HEK293 (cell line): ENCODE measurements at regions not wholly inside any gene's neighbourhood (a gene's known extent, or its start where the extent isn't known, plus 50 kb on each side); places are given as distances from the start of the nearest gene placed in this dataset.
"Not testable (repeated sequence)": the region's sequence is repeated elsewhere in the genome, so short reads cannot be mapped to it uniquely, and the experiment has no call there.

Experiments used
- CTCF ChIA-PET: fragments of 350-600 bp; formaldehyde crosslinking; extraction: SDS; loops from one replicate; lab custom pipeline; 2021; ENCODE audit warnings: antibody characterized with exemption; lab: Yijun Ruan, JAX
- POLR2A ChIA-PET: fragments of 300-600 bp; formaldehyde crosslinking; extraction: SDS; loops from one replicate; lab custom pipeline; 2020; ENCODE audit warnings: antibody characterized with exemption, inconsistent platforms; lab: Yijun Ruan, JAX
- H3K27ac ChIP-seq: fragments of 200-500 bp; sonication (Bioruptor generic); 2 replicates; pipeline ENCODE4 v1.5.1; 2014; ENCODE audit warnings: low read depth, low read length, control low read depth, inconsistent platforms; ENCODE audit errors: extremely low read depth
- H3K36me3 ChIP-seq, 2 experiments: fragments of 200-500 bp in 1 of 2; sonication (Bioruptor generic) in 1 of 2; 1 replicate in 1 of 2; 2 replicates in 1 of 2; pipeline ENCODE4 v1.5.1; 2014 to 2017; ENCODE audit warnings: inconsistent platforms in 2 of 2, low read length in 2 of 2; ENCODE audit not compliant: control insufficient read depth in 2 of 2, insufficient read depth in 1 of 2
- H3K4me1 ChIP-seq: fragments of 200-500 bp; sonication (Bioruptor generic); 2 replicates; pipeline ENCODE4 v1.5.1; 2014; ENCODE audit warnings: mild to moderate bottlenecking, low read length, inconsistent platforms; ENCODE audit not compliant: control insufficient read depth, insufficient read depth
- H3K4me3 ChIP-seq: 2 replicates; pipeline ENCODE4 v1.5.1; 2011; ENCODE audit warnings: low read depth, mild to moderate bottlenecking, control low read depth, low read length, moderate library complexity
- H3K9me3 ChIP-seq: fragments of 200-500 bp; sonication (Bioruptor generic); 2 replicates; pipeline ENCODE4 v1.5.1; 2014; ENCODE audit warnings: low read depth, low read length, inconsistent platforms; ENCODE audit not compliant: control insufficient read depth, insufficient read depth
- BCL6B ChIP-seq: fragments of 450-650 bp; formaldehyde crosslinking; IDR thresholded peaks from 2 replicates; pipeline ENCODE4 v1.5.1; 2017; ENCODE audit warnings: missing biosample characterization, missing genetic modification characterization
- GFI1B ChIP-seq: fragments of 450-650 bp; formaldehyde crosslinking; IDR thresholded peaks from 2 replicates; pipeline ENCODE4 v1.5.1; 2016; ENCODE audit warnings: missing biosample characterization, missing genetic modification characterization
- KLF1 ChIP-seq: fragments of 450-650 bp; formaldehyde crosslinking; IDR thresholded peaks from 2 replicates; pipeline ENCODE4 v1.5.1; 2016; ENCODE audit warnings: missing biosample characterization, missing genetic modification characterization
- SETDB1 ChIP-seq: IDR thresholded peaks from one replicate; pipeline ENCODE4 v1.6.1; 2017; ENCODE audit warnings: mild to moderate bottlenecking, low read length, moderate library complexity, mixed read lengths; ENCODE audit not compliant: insufficient read length
- TCF7L2 ChIP-seq: IDR thresholded peaks from 2 replicates; pipeline ENCODE4 v1.6.1; 2011; ENCODE audit warnings: low read depth, mild to moderate bottlenecking, inconsistent platforms, low read length, moderate library complexity, borderline replicate concordance
- TRIM28 ChIP-seq: IDR thresholded peaks from 2 replicates; pipeline ENCODE4 v1.6.1; 2011; ENCODE audit warnings: low read length, control low read depth, borderline replicate concordance
- ZFP37 ChIP-seq: fragments of 450-650 bp; formaldehyde crosslinking; IDR thresholded peaks from 2 replicates; pipeline ENCODE4 v1.5.1; 2016; ENCODE audit warnings: missing biosample characterization, missing genetic modification characterization
- ZNF140 ChIP-seq: fragments of 450-650 bp; formaldehyde crosslinking; IDR thresholded peaks from 2 replicates; pipeline ENCODE4 v1.5.1; 2016; ENCODE audit warnings: missing biosample characterization, missing genetic modification characterization
- ZNF169 ChIP-seq: fragments of 450-650 bp; formaldehyde crosslinking; IDR thresholded peaks from 2 replicates; pipeline ENCODE4 v1.5.1; 2016; ENCODE audit warnings: missing biosample characterization, missing genetic modification characterization
- ZNF211 ChIP-seq: fragments of 450-650 bp; formaldehyde crosslinking; IDR thresholded peaks from 2 replicates; pipeline ENCODE4 v1.5.1; 2016; ENCODE audit warnings: low read depth, missing biosample characterization, missing genetic modification characterization
- ZNF239 ChIP-seq: fragments of 450-650 bp; formaldehyde crosslinking; IDR thresholded peaks from 2 replicates; pipeline ENCODE4 v1.5.1; 2016; ENCODE audit warnings: missing biosample characterization, missing genetic modification characterization
- ZNF544 ChIP-seq: fragments of 450-650 bp; formaldehyde crosslinking; IDR thresholded peaks from 2 replicates; pipeline ENCODE4 v1.5.0; 2017; ENCODE audit warnings: missing biosample characterization, missing genetic modification characterization
- ZNF585B ChIP-seq: fragments of 450-650 bp; formaldehyde crosslinking; IDR thresholded peaks from 2 replicates; pipeline ENCODE4 v1.5.1; 2016; ENCODE audit warnings: missing biosample characterization, missing genetic modification characterization
- ZNF645 ChIP-seq: fragments of 450-650 bp; formaldehyde crosslinking; IDR thresholded peaks from 2 replicates; pipeline ENCODE4; 2016; ENCODE audit warnings: missing biosample characterization, missing genetic modification characterization
- ZNF670 ChIP-seq: fragments of 450-650 bp; formaldehyde crosslinking; IDR thresholded peaks from 2 replicates; pipeline ENCODE4 v1.5.1; 2016; ENCODE audit warnings: missing biosample characterization, missing genetic modification characterization, low read depth
- ZNF701 ChIP-seq: fragments of 450-650 bp; formaldehyde crosslinking; IDR thresholded peaks from 2 replicates; pipeline ENCODE4 v1.5.1; 2016; ENCODE audit warnings: missing biosample characterization, missing genetic modification characterization
- ZNF707 ChIP-seq: fragments of 450-650 bp; formaldehyde crosslinking; IDR thresholded peaks from 2 replicates; pipeline ENCODE4 v1.5.1; 2016; ENCODE audit warnings: missing biosample characterization, missing genetic modification characterization
- ZNF837 ChIP-seq: fragments of 450-650 bp; formaldehyde crosslinking; IDR thresholded peaks from 2 replicates; pipeline ENCODE4 v1.5.1; 2016; ENCODE audit warnings: missing biosample characterization, missing genetic modification characterization
- TF ChIP-seq, protein P1 (sequence below): fragments of 450-650 bp; formaldehyde crosslinking; IDR thresholded peaks from 2 replicates; pipeline ENCODE4 v1.5.1; 2017; ENCODE audit warnings: missing biosample characterization, missing genetic modification characterization
- TF ChIP-seq, protein P2 (sequence below): fragments of 450-650 bp; formaldehyde crosslinking; IDR thresholded peaks from 2 replicates; pipeline ENCODE4 v1.5.1; 2016; ENCODE audit warnings: missing biosample characterization, missing genetic modification characterization

GRCh38 chr6:112608925-112609324 is 261.8 kb downstream of the RFPL4B start:
- H3K4me1 ChIP-seq, CTCF ChIA-PET, H3K9me3 ChIP-seq, POLR2A ChIA-PET, H3K27ac ChIP-seq, H3K4me3 ChIP-seq, H3K36me3 ChIP-seq: not testable (repeated sequence)
- TF ChIP-seq SETDB1 (peak; percentile 85), ZNF585B (tag by site-specific recombination) (peak; percentile 97), TRIM28 (peak; percentile 90; the same call in 1 of the 2 replicates)

DNA sequence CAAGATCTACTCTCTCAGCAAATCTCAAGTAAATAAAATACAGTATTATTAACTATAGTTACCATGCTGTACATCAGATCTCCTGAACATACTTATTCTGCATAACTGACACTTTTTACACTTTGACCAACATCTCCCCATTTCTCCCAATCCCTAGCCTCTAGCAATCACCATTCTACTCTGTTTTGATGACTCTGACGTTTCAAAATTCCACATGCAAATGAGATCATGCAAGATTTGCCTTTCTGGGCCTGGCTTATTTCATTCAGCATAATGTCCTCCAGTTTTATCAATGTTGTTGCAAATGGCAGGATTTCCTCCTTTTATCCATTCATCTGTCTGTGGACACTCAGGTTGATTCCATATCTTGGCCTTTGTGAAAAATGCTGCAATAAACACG is 266.3 kb downstream of the RFPL4B start:
- Histone ChIP-seq H3K4me1 (no peaks in the 10 kb centered on the region), H3K36me3 (no peaks in the 10 kb centered on the region), H3K4me3 (no peak overlapping the region), H3K27ac (no peak overlapping the region), H3K9me3 (no peaks in the 10 kb centered on the region)
- CTCF ChIA-PET, result no interaction called here
- TF ChIP-seq ZNF645, result no peak
- no peak for TF ChIP-seq ZNF140 (tag by site-specific recombination)
- TF ChIP-seq KLF1 (tag by site-specific recombination), result no peak
- no peak for TF ChIP-seq ZNF837 (tag by site-specific recombination)
- no peak for TF ChIP-seq ZNF707 (tag by site-specific recombination)
- TF ChIP-seq ZFP37, result no peak
- no peak for TF ChIP-seq ZNF701 (tag by site-specific recombination)
- TF ChIP-seq, protein P1, sequence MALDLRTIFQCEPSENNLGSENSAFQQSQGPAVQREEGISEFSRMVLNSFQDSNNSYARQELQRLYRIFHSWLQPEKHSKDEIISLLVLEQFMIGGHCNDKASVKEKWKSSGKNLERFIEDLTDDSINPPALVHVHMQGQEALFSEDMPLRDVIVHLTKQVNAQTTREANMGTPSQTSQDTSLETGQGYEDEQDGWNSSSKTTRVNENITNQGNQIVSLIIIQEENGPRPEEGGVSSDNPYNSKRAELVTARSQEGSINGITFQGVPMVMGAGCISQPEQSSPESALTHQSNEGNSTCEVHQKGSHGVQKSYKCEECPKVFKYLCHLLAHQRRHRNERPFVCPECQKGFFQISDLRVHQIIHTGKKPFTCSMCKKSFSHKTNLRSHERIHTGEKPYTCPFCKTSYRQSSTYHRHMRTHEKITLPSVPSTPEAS, result no peak
- TF ChIP-seq ZNF239, result no peak
- no peak for TF ChIP-seq ZNF169 (tag by site-specific recombination)
- TF ChIP-seq ZNF544 (tag by site-specific recombination), result no peak
- no peak for TF ChIP-seq ZNF670 (tag by site-specific recombination)
- no peak for TF ChIP-seq ZNF211 (tag by site-specific recombination)
- TF ChIP-seq, all 188 proteins: peak for 0
- POLR2A ChIA-PET, result no interaction called here

GRCh38 chr6:112618849-112619248 is 271.7 kb downstream of the RFPL4B start:
- Histone ChIP-seq H3K27ac (no peak overlapping the region), H3K4me3 (no peak overlapping the region)
- TF ChIP-seq TRIM28 (0 out of 2 replicates have a peak, but pooled peaks have one; percentile 35), GFI1B (tag by site-specific recombination) (no peak), BCL6B (tag by site-specific recombination) (0 out of 2 replicates have a peak, but pooled peaks have one; percentile 48), TCF7L2 (no peak)
- TF ChIP-seq, protein P2, sequence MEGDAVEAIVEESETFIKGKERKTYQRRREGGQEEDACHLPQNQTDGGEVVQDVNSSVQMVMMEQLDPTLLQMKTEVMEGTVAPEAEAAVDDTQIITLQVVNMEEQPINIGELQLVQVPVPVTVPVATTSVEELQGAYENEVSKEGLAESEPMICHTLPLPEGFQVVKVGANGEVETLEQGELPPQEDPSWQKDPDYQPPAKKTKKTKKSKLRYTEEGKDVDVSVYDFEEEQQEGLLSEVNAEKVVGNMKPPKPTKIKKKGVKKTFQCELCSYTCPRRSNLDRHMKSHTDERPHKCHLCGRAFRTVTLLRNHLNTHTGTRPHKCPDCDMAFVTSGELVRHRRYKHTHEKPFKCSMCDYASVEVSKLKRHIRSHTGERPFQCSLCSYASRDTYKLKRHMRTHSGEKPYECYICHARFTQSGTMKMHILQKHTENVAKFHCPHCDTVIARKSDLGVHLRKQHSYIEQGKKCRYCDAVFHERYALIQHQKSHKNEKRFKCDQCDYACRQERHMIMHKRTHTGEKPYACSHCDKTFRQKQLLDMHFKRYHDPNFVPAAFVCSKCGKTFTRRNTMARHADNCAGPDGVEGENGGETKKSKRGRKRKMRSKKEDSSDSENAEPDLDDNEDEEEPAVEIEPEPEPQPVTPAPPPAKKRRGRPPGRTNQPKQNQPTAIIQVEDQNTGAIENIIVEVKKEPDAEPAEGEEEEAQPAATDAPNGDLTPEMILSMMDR (tag by site-specific recombination), result no peak
- TF ChIP-seq, all 188 proteins: peak for 2
- no peaks in the 10 kb centered on the region for H3K36me3 ChIP-seq
- H3K9me3 ChIP-seq, result no peaks in the 10 kb centered on the region
- ChIA-PET POLR2A (no interaction called here), CTCF (interaction anchor here (0.6 to 2.4 kb wide), 10 partner anchors 59 to 286 kb away, joined by 3 to 11 read pairs (median 3); no protein-coding TSS in a partner anchor)
- no peaks in the 10 kb centered on the region for H3K4me1 ChIP-seq
